Calu3 (cell line): ENCODE measurements at regions not wholly inside any gene's neighbourhood (a gene's known extent, or its start where the extent isn't known, plus 50 kb on each side); places are given as distances from the start of the nearest gene placed in this dataset.

ENCODE experiments used
- BruUV-seq: library from RNA; stranded (reverse); fragments of 400-500 nt; replicated peaks from 2 replicates; lab custom pipeline; 2021; lab: Mats Ljungman, UMichigan
- CTCF ChIA-PET: fragments of 300-600 bp; sonication (Branson Sonifier 250); formaldehyde crosslinking; loops from one replicate; lab custom pipeline; 2022; ENCODE audit warnings: antibody characterized with exemption; lab: Charles Lee
- DNase-seq: peaks from one replicate; pipeline ENCODE4 v3.0.0; 2022
- H3K27ac Mint-ChIP-seq: one replicate; pipeline ENCODE4 v1.8.0; 2022; ENCODE audit warnings: mixed read lengths; ENCODE audit not compliant: unreplicated experiment
- H3K27me3 Mint-ChIP-seq: one replicate; pipeline ENCODE4 v1.8.0; 2022; ENCODE audit warnings: mixed read lengths; ENCODE audit not compliant: unreplicated experiment
- H3K36me3 Mint-ChIP-seq: one replicate; pipeline ENCODE4 v1.8.0; 2022; ENCODE audit warnings: mild to moderate bottlenecking, moderate library complexity, mixed read lengths; ENCODE audit not compliant: insufficient read depth, unreplicated experiment
- H3K4me1 Mint-ChIP-seq: one replicate; pipeline ENCODE4 v1.8.0; 2022; ENCODE audit warnings: mild to moderate bottlenecking, low read depth, mixed read lengths; ENCODE audit not compliant: unreplicated experiment
- H3K4me3 Mint-ChIP-seq: one replicate; pipeline ENCODE4 v1.8.0; 2022; ENCODE audit warnings: mild to moderate bottlenecking, low read depth, moderate library complexity, mixed read lengths; ENCODE audit not compliant: unreplicated experiment
- H3K9me3 Mint-ChIP-seq: one replicate; pipeline ENCODE4 v1.8.0; 2022; ENCODE audit warnings: low read depth, mixed read lengths; ENCODE audit not compliant: unreplicated experiment
- intact Hi-C: fragments of 100-400 bp; cut with micrococcal nuclease; formaldehyde crosslinking; loops from one replicate; pipeline ENCODE4 v1.10.0; 2022; ENCODE audit not compliant: unreplicated experiment
- TF ChIP-seq, protein P1 (sequence below): fragments of 200-600 bp; IDR thresholded peaks from one replicate; pipeline ENCODE4 v1.8.0; 2022; ENCODE audit warnings: antibody characterized with exemption; ENCODE audit not compliant: unreplicated experiment

DNA sequence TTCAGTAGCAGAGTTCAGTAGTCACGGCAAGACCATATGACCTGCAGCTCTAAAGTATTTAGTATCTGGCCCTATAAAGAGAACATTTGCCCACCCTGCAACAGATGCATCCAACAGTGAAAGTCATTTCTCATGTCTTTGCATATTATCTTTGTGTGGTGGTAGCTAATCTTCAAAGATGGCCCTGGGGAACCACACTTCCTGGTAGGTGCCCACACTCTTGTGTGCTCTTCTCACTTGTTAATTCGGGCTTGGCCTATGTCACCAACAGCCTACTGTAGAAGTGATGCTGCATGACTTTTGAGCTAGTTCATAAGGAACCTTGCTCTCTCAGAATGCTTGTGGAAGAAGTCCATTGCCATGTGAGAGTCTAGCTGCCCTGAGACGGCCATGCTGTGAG lies 85.6 kb downstream of the MAP1LC3B2 start:
- Mint-ChIP-seq H3K27ac (no peak overlapping the region), H3K9me3 (no peaks in the 10 kb centered on the region), H3K4me1 (no peaks in the 10 kb centered on the region), H3K27me3 (peaks cover 89% of the 10 kb centered on the region), H3K36me3 (no peaks in the 10 kb centered on the region), H3K4me3 (no peak overlapping the region)
- no TSS peak for BruUV-seq
- CTCF ChIA-PET, result no interaction called here
- TF ChIP-seq, protein P1, sequence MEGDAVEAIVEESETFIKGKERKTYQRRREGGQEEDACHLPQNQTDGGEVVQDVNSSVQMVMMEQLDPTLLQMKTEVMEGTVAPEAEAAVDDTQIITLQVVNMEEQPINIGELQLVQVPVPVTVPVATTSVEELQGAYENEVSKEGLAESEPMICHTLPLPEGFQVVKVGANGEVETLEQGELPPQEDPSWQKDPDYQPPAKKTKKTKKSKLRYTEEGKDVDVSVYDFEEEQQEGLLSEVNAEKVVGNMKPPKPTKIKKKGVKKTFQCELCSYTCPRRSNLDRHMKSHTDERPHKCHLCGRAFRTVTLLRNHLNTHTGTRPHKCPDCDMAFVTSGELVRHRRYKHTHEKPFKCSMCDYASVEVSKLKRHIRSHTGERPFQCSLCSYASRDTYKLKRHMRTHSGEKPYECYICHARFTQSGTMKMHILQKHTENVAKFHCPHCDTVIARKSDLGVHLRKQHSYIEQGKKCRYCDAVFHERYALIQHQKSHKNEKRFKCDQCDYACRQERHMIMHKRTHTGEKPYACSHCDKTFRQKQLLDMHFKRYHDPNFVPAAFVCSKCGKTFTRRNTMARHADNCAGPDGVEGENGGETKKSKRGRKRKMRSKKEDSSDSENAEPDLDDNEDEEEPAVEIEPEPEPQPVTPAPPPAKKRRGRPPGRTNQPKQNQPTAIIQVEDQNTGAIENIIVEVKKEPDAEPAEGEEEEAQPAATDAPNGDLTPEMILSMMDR, result no peak
- no peak for DNase-seq
- intact Hi-C loops, result no loop called here

DNA sequence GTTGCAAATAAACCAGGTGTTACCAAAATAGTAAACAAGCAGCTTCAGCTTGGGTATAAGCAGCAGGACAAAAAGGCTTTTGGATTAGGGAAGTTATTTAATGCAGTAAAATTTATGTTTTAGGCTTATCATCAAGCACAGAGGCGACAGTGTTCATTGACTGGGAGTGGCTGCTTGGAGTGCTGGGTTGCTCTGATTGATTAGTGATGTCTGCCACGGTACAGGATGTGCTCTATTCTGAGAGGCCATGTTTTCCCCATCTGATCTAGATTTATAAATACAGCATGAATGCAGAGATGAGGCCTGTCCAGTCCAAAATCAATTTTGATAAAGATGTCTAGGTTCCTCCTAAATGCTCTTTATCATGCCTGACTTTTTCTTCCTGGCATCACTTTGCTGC lies 83.5 kb downstream of the MAP1LC3B2 start:
- CTCF ChIA-PET, result no interaction called here
- no peak for DNase-seq
- H3K27me3 Mint-ChIP-seq, result peaks cover 89% of the 10 kb centered on the region

DNA sequence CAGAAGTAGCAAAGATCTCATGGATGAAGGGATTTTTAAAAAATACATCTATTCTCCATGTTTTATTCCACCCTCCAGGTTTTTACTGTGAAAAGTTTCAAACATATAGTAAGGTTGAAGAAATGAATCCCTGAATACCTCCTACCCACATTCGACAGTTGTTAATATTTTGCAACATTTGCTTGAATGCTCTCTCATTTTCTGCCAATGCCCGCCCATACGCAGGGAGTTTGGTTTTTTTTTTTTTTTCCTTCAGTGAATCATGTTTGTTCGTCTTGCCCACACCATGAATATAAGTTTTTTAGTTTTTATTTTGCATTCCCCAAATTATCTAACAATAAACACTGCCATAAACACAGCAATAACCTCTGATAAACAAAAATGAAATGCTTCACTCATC lies 82.9 kb downstream of the MAP1LC3B2 start:
- intact Hi-C loops, result no loop called here
- CTCF ChIA-PET, result no interaction called here
- no TSS peak for BruUV-seq
- Mint-ChIP-seq H3K27me3 (peaks cover 84% of the 10 kb centered on the region), H3K4me1 (no peaks in the 10 kb centered on the region), H3K27ac (no peak overlapping the region), H3K9me3 (no peaks in the 10 kb centered on the region), H3K36me3 (no peaks in the 10 kb centered on the region), H3K4me3 (no peak overlapping the region)
- DNase-seq, result no peak
- TF ChIP-seq, protein P1, result no peak

More for the DNA sequence above, 83.5 kb downstream of the MAP1LC3B2 start:
- intact Hi-C loops, result no loop called here
- TF ChIP-seq, protein P1, result no peak
- H3K4me3 Mint-ChIP-seq, result no peak overlapping the region
- H3K27ac Mint-ChIP-seq, result no peak overlapping the region
- no peaks in the 10 kb centered on the region for H3K36me3 Mint-ChIP-seq
- no peaks in the 10 kb centered on the region for H3K9me3 Mint-ChIP-seq
- no peaks in the 10 kb centered on the region for H3K4me1 Mint-ChIP-seq
- no TSS peak for BruUV-seq

DNA sequence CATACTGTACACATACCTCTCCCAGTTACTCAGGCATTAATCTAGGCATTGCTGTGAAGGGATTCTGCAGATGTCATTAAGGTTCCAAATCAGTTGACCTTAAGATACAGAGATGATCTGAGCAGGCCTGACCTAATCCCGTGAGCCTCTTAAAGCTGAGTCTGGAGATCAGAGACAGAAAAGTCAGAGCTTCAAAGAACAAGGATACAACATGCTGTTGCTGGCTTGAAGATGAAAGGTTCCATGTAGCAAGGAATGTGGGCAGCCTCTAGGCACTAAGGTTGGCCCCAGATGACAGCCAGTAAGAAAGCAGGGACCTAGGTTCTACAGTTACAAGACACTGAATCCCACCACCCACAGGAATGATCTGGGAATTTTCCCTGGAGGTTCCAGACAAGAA lies 81.1 kb downstream of the MAP1LC3B2 start:
- no peak overlapping the region for H3K27ac Mint-ChIP-seq
- peaks cover 9% of the 10 kb centered on the region for H3K4me1 Mint-ChIP-seq
- intact Hi-C loops, result no loop called here
- H3K9me3 Mint-ChIP-seq, result no peaks in the 10 kb centered on the region
- CTCF ChIA-PET, result no interaction called here
- BruUV-seq, result no TSS peak
- no peak for DNase-seq
- no peak overlapping the region for H3K4me3 Mint-ChIP-seq
- peaks cover 76% of the 10 kb centered on the region for H3K27me3 Mint-ChIP-seq
- H3K36me3 Mint-ChIP-seq, result no peaks in the 10 kb centered on the region
- TF ChIP-seq, protein P1, result no peak
